GM23338 (cell line): ENCODE measurements at regions not wholly inside any gene's neighbourhood (a gene's known extent, or its start where the extent isn't known, plus 50 kb on each side); places are given as distances from the start of the nearest gene placed in this dataset.

Experiments used
- POLR2AphosphoS5 ChIP-seq: IDR thresholded peaks from 2 replicates; pipeline ENCODE4 v1.6.1; 2016; ENCODE audit warnings: antibody characterized with exemption, low read depth
- TF ChIP-seq, protein P1 (sequence below), 2 experiments: fragments of 200-600 bp in 1 of 2; sonication (generic) in 1 of 2; conservative IDR thresholded peaks; 2 replicates each; pipeline versions ENCODE4 v1.5.1 to v1.6.1; 2016 to 2017; ENCODE audit warnings: antibody characterized with exemption in 2 of 2, low read depth in 2 of 2, mild to moderate bottlenecking in 2 of 2, moderate library complexity in 1 of 2
- TF ChIP-seq, protein P2 (sequence below): IDR thresholded peaks from one replicate; pipeline ENCODE4 v1.6.1; 2018; ENCODE audit warnings: antibody characterized with exemption; ENCODE audit not compliant: unreplicated experiment

DNA sequence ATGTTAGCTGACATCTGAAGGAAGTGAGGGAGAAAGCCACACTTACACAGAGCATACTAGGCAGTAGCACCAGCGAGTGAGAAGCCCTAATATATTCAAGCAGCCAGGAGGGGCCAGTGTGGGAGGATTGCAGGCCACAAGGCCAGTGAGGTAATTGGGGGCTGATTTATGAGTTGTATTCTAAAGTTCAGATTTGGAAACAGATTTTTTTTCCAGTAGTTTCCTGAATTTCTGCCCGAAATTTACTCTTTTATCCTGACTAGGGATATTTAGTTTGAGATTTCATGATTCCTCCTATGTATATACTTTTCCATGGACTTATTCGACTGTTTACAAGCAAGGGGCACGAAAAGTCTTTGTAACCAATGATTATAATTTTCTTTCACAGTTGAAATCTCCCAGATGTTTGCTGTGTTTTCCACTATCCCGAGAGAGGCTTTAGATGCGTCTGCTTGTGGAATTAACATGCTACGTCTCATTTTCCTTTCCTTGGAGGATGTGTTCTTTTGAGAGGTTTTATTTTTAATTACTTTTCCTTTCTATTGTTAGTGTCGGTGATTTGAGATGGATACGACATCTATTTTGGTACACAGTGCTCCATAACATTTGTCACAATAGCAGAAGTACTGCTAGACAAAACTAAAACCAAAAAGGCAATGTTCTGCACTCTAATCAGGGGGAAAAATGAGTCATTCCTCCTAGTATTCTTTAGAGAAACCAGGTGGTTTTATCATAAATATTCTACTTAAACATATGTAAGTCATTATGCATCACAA lies 356.3 kb upstream of the HSF2 start:
- TF ChIP-seq, protein P1, sequence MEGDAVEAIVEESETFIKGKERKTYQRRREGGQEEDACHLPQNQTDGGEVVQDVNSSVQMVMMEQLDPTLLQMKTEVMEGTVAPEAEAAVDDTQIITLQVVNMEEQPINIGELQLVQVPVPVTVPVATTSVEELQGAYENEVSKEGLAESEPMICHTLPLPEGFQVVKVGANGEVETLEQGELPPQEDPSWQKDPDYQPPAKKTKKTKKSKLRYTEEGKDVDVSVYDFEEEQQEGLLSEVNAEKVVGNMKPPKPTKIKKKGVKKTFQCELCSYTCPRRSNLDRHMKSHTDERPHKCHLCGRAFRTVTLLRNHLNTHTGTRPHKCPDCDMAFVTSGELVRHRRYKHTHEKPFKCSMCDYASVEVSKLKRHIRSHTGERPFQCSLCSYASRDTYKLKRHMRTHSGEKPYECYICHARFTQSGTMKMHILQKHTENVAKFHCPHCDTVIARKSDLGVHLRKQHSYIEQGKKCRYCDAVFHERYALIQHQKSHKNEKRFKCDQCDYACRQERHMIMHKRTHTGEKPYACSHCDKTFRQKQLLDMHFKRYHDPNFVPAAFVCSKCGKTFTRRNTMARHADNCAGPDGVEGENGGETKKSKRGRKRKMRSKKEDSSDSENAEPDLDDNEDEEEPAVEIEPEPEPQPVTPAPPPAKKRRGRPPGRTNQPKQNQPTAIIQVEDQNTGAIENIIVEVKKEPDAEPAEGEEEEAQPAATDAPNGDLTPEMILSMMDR (conservative IDR thresholded peaks at IDR 0.05; ENCODE audit: low read depth in 2 of 2), result no peak
- TF ChIP-seq, protein P2, sequence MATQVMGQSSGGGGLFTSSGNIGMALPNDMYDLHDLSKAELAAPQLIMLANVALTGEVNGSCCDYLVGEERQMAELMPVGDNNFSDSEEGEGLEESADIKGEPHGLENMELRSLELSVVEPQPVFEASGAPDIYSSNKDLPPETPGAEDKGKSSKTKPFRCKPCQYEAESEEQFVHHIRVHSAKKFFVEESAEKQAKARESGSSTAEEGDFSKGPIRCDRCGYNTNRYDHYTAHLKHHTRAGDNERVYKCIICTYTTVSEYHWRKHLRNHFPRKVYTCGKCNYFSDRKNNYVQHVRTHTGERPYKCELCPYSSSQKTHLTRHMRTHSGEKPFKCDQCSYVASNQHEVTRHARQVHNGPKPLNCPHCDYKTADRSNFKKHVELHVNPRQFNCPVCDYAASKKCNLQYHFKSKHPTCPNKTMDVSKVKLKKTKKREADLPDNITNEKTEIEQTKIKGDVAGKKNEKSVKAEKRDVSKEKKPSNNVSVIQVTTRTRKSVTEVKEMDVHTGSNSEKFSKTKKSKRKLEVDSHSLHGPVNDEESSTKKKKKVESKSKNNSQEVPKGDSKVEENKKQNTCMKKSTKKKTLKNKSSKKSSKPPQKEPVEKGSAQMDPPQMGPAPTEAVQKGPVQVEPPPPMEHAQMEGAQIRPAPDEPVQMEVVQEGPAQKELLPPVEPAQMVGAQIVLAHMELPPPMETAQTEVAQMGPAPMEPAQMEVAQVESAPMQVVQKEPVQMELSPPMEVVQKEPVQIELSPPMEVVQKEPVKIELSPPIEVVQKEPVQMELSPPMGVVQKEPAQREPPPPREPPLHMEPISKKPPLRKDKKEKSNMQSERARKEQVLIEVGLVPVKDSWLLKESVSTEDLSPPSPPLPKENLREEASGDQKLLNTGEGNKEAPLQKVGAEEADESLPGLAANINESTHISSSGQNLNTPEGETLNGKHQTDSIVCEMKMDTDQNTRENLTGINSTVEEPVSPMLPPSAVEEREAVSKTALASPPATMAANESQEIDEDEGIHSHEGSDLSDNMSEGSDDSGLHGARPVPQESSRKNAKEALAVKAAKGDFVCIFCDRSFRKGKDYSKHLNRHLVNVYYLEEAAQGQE, result no peak
- TF ChIP-seq POLR2AphosphoS5, result no peak
